ENCODE measurements at regions not wholly inside any gene's neighbourhood (a gene's known extent, or its start where the extent isn't known, plus 50 kb on each side); places are given as distances from the start of the nearest gene placed in this dataset.
"Not testable (repeated sequence)": the region's sequence is repeated elsewhere in the genome, so short reads cannot be mapped to it uniquely, and the experiment has no call there.

- DNase-seq = no peak
Measured at GRCh38 chr7:32222251-32222900, 152.2 kb upstream of the PDE1C start.

DNA sequence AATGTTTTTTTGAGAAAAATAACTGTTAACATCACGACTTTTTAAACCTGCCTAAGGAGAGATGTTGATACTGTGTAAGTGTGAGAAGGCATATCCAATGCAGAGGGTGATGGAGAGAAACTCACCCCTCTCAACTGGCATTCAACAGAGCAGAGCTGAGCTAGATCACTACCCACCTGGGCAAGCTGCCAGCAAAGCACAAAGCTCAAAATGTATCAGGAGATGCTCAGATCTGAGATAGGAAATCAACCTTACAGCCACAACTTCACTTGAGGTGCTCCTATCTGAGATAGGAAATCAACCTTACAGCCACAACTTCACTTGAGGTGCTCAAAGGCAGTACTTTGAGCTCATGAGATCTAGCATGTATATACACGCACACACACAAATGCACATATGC lies 151.5 kb upstream of the PDE1C start:
- no peak for DNase-seq

DNA sequence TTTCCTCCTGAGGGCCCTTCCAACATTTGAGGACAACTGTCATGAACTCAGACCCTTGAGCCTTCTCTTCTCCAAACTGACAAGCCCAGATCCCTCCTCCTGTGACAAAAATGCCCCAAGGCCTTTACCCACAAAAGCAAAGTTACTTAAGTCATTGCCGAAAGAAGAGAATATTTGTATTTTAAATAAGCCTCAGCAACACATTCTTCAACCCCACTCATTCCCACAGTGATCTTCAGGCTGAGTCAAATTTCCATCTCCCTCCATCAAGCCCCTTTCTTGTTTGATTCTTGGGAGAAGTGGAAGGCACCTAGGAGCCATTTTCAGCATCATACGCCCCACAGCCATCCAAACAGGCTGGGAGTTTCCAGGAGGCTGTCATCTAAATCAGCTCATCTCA lies 150.8 kb upstream of the PDE1C start:
- DNase-seq = no peak

DNA sequence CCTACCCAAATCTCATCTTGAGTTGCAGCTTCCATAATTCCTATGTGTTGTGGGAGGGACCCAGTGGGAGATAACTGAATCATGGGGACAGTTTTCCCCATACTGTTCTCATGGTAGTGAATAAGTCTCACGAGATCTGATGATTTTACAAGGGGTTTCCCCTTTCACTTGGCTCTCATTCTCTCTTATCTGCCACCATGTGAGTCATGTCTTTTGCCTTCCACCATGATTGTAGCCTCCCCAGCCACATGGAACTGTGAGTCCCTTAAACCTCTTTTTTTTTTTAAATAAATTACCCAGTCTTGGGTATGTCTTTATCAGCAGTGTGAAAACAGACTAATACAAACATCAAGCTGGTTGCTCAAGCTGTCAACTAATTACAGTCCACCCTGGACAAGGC lies 149.6 kb upstream of the PDE1C start:
- not testable (repeated sequence) for DNase-seq

DNA sequence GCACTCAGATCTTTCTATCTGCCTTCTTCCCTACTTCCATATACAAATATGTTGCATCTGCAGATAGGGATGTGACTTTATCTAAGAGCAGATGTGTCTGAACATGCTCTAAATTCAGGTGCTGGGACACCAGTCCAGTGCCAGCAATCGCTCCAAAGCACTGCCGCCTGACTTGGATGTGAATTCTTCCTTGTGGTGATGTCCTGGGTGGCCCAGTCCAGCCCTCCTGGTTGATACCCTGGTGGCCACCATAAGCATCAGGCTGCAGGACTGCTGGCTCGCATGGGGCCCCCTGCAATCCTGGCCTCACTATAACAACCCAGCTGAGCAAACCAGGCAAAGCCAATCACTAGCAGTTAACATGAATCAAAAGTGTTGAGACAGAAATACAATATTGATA lies 149.2 kb upstream of the PDE1C start:
- no peak for DNase-seq

- DNase-seq = no peak
Measured at GRCh38 chr7:32218741-32219288, 148.6 kb upstream of the PDE1C start.

DNA sequence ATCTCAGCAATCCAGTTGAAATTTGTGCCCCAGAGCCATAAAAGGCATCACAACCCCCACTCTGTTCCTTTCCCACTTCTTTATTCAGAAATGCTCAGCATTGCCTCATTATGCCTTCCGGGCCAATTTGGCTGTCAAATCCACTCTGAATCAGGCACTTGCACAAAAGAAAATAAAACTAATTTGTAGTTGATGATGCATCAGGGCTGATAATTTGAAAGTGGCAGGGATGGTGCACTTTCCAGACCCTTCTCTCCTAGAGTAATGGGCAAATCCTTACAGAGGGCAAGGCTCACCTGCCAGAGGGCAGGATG lies 147.9 kb upstream of the PDE1C start:
- peak; percentile 17 for DNase-seq

DNA sequence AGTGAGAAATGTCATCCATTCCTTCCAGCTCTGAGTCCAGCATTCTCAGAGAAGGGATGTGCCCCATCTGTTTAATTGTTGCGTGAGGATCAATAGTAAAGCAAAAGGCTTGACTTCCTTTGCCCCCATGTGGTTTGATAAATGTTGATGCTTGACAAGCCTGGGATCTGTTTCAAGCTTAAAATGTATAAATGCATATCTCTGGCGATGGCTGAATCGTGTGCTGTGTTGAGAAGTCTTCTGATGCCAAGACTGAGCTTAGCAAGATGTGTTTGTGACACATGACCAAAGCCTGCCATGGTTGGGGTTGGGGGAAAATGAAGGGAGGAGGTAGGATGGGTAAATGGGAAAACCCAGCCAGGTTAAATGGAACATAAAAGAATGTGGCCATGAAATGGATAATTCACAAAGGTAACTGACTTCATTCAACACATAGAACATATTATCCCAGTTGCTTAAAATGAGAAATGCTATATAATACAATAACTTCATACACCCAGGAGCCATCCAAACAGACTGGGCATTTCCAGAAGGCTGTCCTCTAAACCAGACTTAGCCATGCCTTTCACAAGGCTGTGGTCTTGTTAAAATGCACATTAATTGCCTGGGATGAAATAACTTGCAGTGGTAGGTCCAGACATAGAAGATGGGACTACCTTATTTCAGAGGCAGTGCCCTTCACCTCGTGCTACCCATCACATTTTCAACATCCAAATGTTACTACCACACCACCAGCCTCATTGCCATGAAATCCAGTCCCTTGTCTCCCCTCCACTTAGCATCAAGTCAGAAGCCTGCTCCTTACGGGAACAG lies 147.3 kb upstream of the PDE1C start:
- no peak for DNase-seq

DNA sequence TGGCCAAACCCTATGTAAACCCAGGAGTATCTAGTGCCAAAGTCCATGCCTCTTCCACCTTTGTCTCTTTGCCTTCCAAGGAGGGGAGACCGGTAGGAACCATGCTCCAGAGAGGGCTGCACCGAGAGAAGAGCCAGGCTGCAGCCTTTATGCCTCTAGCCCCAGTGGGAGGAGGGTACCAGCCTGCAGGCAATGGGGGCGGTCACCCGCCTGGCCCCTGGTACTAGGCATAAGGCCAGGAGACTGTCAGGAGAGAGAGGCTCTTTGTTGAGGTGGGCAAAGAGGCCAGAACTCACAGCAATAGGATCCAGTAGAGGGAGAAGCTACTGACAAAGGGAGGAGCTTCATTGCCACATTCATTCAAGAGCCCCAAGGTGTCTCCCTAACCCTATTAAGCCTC lies 146.6 kb upstream of the PDE1C start:
- DNase-seq = no peak

GRCh38 chr7:32215697-32216096 lies 145.5 kb upstream of the PDE1C start:
- no peak for DNase-seq

DNA sequence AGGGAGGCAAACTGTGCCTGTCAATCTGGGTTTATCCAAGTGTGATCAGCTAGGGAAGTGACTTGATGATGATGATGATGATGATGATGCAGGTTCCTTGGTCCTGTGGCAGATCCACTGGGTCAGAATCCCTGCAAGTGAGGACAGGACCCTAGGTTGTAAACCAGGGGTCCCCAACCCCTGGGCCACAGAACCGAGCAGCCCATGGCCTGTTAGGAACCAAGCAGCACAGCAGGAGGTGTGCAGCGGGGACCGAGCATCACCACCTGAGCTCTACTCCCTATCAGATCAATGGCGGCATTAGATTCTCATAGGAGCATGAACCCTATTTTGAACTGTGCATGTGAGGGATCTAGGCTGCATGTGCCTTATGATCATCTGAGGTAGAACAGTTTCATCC lies 144.7 kb upstream of the PDE1C start:
- DNase-seq = no peak

DNA sequence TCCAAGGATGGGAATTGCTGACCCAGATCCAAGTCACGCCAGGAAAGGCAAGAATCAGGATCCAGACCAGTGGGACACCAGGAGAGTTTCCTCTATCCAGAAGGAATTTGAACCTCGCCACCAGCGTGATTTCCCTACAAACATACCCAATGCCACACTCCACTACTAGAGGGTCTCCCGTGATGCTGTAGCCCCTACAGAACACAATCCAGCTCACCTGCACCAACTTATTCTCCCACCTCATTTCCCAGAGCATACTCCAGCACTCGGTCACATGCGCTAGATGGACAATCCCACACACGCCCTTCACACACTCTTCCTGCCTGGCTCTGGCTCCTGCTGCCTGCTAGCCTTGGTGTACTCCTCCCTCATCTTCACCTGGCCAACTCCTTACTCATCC lies 142.1 kb upstream of the PDE1C start:
- DNase-seq = no peak

GRCh38 chr7:32206987-32207386 lies 136.8 kb upstream of the PDE1C start:
- DNase-seq = no peak

GRCh38 chr7:32206488-32206887 lies 136.3 kb upstream of the PDE1C start:
- DNase-seq = no peak

- not testable (repeated sequence) for DNase-seq
Measured at GRCh38 chr7:32205298-32205824, 135.2 kb upstream of the PDE1C start.

- DNase-seq = peak; percentile 72
Measured at GRCh38 chr7:32204361-32205018, 134.3 kb upstream of the PDE1C start.

GRCh38 chr7:32200646-32201045 lies 130.4 kb upstream of the PDE1C start:
- no peak for DNase-seq

DNA sequence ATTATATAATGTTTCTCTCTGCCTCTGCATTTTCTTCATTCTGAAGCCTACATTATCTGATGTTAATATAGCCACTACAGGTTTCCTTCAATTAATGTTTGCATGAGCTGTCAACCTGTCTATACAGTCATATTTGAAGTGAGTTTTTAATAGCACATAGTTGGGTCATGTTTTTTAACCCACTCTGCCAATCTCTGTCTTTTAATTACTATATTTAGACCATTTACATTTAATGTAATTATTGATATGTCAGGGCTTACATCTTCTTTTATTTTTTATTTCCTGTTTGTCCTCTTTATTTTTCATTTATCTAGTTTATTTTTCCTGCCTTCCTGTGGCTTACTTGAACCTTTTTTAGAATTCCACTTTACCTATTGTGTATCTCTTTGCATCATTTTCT lies 124.3 kb upstream of the PDE1C start:
- no peak for DNase-seq

GRCh38 chr7:32191305-32191704 lies 121.1 kb upstream of the PDE1C start:
- DNase-seq = no peak

- DNase-seq = no peak
Measured at GRCh38 chr7:32179567-32179966, 109.4 kb upstream of the PDE1C start.

GRCh38 chr7:32178677-32179366 lies 108.6 kb upstream of the PDE1C start:
- no peak for DNase-seq

- DNase-seq = no peak
Measured at GRCh38 chr7:32177232-32177631, 107.0 kb upstream of the PDE1C start.

DNA sequence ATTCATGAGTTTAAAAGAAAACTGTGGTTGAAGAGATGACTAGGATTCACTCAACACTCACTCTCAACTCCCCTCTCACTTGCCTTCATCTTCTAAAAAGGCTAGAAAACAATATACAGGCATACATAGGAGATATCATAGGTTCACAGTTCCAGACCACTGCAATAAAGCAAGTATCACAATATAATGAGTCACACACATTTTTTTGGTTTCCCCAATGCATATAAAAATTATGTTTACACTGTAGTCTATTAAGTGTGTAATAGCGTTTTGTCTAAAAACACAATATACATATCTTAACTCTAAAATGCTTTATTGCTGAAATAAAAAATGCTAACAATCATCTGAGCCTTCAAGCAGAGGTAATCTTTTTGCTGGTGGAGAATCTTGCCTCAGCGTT lies 104.9 kb upstream of the PDE1C start:
- DNase-seq = no peak
